ENCODE measurements at regions not wholly inside any gene's neighbourhood (a gene's known extent, or its start where the extent isn't known, plus 50 kb on each side); places are given as distances from the start of the nearest gene placed in this dataset.
A peak's percentile ranks its signal among the peaks of the same experiment; 100 is the strongest.

- no peak for DNase-seq (ENCODE audit: low spot score)
Observed at GRCh38 chr6:8275667-8276066, 159.7 kb downstream of the SLC35B3 start.

GRCh38 chr6:8274226-8274625 lies 161.1 kb downstream of the SLC35B3 start:
- no peak for DNase-seq (ENCODE audit: low spot score)

DNA sequence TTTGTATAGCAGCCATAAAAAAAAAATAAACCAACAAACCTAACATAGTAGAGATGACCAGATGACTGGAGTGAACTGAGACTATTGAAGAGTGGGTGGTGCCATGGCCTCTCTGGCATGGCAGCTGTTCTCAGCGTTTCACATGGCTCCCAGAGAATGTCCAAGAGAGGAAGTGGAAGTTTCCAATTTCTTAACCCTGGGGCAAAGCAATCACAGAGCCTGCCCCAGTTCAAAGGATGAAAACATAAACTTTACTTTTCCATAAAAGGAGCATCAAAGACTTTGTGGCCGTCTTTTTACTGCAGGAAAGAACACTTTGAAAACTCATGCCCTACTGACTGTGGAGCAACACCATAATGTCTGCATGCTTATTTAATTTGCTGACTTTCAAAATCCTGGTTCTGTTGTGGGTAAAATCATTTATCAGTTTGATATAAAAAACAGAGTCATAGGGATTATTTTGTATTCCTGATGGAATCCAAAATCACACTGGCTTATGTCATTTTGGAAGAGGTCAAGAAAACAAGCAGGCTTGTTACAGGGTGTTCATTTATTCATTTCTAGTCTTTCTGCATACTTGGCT lies 165.4 kb downstream of the SLC35B3 start:
- no peak for DNase-seq (ENCODE audit: low spot score)

DNA sequence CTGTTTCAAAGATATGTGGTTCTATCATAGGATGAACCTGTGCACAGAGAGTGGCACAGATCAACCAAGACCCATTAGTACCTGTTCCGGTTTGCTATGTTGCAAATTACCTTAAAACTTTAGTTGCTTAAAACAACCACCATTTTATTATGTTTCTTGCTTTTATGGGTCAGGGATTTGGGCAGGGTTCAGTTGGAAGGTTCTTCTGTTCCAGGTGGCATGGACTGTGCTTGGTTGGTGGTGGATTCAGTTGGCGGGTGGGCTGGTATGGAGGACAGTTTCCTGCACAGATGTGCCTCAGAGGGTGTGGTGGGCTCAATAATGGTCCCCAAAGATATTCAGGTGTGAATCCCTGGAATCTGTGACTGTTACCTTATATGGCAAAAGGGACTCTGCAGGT lies 166.3 kb downstream of the SLC35B3 start:
- DNase-seq (ENCODE audit: low spot score): no peak

DNA sequence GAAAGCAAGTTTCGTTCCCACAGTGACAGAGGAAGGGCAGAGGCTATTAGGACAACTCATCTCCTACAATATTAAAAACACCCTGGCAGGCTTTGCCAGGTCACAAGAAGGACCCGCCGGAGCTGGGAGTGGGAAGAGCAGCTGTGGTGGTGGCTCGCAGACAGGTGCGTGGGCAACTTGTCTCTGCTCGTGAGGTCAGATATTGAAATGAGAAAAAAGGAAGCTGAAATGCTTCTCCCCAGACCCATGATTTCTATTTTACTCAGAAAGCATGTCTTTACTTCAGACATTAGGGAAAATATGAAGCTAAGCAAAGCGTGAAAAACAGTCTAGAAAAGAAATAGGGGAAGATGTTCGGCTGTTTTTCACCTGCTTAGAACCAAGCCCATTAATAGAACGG lies 166.3 kb upstream of the EEF1E1 start:
- no peak for DNase-seq (ENCODE audit: low spot score)

GRCh38 chr6:8268156-8268555 lies 165.8 kb upstream of the EEF1E1 start:
- no peak for DNase-seq (ENCODE audit: low spot score)

DNA sequence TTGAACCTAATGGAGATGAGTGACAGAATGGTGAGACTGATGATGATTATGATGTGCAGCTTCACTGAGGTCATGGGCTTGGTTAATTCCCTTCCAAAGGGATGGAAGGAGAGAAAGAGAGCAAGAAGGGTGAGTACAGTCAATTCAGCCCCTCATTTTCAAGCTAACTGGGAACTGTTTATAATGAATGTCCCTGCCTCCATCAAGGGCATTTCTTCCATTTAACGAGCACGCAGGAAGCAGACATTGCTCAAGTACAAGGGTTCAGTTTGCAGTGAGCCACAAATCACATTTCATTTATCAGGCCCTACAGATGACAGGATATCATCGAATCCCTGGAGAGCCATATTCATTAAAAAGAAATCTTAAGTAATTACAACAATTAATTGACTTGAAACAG lies 158.3 kb upstream of the EEF1E1 start:
- no peak for DNase-seq (ENCODE audit: low spot score)

- no peak for DNase-seq (ENCODE audit: low spot score)
Observed at GRCh38 chr6:8246403-8246802, 144.1 kb upstream of the EEF1E1 start.

GRCh38 chr6:8245726-8246125 lies 143.4 kb upstream of the EEF1E1 start:
- no peak for DNase-seq (ENCODE audit: low spot score)

DNA sequence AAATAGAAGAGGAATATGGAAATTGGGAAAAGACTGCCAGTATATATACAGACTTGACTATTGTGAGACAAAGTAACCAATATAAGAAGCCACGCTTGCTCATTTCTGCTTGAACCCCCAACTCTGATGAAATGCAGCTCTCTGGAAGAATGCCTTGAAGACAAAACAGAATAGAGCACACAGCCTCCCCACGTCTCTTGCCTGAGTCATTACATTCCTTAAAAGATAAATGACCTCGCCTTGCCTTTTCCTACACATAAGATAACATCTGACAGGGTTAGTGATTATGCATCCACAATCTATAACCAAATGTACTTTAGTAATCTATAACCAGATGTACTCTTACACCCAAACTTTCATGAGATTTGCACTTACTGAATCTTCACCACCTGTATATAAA lies 141.1 kb upstream of the EEF1E1 start:
- no peak for DNase-seq (ENCODE audit: low spot score)

DNA sequence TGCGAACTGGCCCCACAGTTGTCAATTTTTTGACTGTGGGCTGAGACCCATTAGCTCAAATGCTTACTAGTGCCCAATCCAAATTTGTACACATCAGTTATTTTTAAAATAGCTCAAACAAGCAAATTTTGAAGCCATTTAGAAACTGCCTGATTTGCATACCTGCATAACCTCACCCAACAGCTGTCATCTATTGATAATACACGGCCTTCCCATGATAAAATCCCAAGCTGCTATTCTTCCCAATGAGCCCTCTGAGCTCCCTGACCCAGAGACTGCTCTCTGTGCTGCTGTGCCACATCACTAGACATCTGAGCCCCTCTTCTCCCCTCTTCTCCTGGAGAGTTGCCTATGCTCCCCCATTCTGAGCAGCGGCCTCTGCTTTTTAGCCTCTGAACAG lies 140.5 kb upstream of the EEF1E1 start:
- no peak for DNase-seq (ENCODE audit: low spot score)

GRCh38 chr6:8240301-8240700 lies 138.0 kb upstream of the EEF1E1 start:
- no peak for DNase-seq (ENCODE audit: low spot score)

DNA sequence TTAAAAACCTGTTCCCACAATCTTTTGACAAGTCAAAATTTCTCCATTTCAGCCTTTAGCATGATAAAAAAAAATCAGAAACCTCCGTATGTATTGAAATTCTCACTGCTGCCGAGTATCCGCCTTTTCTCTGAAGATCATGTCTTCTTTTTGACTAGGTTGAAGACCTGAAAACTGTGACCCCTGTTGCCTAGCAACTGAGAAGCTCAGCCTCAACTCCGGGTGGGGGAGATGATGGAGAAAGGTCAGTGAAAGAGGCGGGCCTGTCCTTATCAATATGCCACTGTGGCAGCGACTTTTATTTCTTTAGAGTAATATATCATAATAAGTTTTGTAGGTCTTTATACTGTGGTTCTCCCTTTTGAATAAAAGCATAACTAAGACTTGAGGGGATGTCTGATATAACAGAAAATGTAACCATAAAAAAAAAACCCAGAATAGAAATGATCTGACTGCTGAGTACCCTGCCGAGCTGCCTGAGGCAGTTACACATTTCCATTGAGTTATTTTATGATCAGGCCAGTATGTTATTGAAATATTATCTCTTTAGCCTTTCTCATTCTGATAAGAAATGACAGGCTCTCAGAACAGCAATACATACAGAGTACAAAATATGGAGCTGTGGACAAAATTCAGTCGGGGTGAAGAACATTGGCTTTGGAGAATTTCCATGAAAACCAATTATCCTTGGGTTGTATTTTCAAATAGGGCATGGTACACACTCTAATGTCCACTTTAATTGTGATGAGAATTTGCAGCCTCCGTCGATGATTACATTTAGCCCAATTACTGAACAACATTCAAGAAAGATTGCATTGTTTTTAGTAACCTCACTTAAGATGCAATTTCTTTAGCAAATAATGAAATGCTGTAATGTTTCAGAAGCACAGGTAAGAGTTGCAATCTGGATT lies 136.7 kb upstream of the EEF1E1 start:
- DNase-seq (ENCODE audit: low spot score): no peak

DNA sequence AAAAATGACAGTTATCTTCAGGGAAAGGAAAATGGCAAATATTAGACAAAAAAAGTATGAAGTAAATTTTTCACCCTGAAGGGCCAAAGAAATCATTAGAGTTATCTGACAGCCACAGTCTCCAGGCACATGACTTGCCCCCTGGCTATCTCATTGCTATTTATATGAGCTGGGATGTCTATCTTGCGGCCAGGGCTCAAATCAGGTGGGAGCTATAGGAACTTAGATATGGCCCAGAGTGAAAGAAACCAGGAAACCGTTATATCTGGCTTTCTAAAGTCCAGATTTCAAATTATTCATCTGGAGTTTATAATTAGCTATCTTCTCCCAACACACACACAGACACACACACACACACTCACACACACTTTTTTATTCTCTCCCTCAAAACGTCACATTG lies 135.3 kb upstream of the EEF1E1 start:
- DNase-seq (ENCODE audit: low spot score): no peak

GRCh38 chr6:8236956-8237355 lies 134.6 kb upstream of the EEF1E1 start:
- DNase-seq (ENCODE audit: low spot score): no peak

GRCh38 chr6:8234321-8234720 lies 132.0 kb upstream of the EEF1E1 start:
- no peak for DNase-seq (ENCODE audit: low spot score)

DNA sequence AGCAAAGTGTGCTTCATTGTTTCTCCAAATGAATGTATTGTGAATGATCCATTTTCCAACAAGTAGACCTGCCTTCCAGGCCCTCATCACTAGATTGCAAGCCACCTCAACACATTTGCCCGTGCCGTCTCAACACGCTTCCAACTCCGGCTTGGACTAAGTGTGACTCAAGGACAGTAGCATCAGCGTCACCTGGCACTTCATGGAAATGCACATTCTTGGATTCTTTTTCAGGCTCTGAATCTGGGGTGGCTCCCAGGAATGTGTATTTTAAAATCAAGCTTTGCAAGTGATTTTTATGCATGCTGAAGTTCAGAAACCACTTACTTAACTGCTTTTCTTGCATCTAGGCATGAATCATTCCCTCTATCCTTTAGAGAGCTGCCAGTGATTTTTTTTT lies 129.6 kb upstream of the EEF1E1 start:
- DNase-seq (ENCODE audit: low spot score): no peak

DNA sequence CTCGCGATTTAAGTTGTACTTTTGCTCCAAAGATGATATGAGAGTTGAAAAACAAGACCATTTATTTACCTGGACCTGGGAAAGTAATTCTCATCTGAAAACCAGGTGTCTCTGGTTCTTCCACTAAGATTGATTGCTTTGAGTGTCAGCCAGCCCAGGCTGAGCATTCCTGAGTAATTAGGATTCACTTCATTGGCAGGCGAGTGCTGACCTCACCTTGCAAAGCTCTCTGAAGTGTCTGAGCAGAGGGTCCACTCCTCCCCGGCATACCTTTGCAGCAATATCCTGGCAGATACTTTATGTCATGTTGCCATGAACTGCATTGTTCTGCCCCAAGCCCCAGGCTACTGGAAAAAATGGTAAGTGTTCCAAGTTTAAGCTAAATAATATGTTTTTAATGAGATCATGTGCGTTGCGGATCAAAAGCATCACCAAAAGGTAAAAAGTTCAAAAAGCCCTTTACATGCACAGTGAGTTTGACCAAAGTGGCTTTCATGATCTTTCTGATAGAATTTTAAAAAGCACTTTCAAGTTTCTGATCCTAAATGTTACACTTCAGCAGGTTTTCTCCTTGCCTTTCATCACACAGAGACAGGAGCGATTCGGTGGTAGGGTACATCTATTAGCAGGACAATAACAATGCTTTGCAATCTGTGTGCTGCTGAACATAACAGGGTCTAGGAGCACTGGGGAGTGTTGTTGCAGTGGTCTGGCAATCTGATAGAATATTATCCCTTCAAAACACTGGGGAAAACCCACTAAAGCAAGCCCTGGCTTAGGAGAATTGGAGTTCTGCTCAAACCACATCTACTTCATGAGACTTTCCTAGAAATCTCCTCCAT lies 127.8 kb upstream of the EEF1E1 start:
- DNase-seq (ENCODE audit: low spot score): no peak

DNA sequence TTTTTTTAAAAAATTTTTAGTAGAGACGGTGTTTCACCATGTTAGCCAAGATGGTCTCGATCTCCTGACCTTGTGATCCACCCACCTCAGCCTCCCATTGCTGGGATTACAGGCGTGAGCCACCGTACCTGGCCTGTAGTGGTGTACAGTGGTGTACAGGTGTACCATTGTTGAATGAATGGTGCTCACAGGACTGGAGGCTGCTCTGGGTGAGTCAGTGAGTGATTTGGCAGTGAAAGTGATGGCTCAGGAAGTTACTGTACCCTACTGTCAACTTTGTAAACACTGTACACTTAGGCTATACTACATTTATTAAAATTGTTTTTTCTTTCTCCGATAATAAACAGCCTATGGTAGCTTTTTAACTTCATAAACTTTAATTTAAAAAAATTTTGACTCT lies 122.8 kb upstream of the EEF1E1 start:
- DNase-seq (ENCODE audit: low spot score): no peak

- no peak for DNase-seq (ENCODE audit: low spot score)
Observed at GRCh38 chr6:8223678-8224077, 121.3 kb upstream of the EEF1E1 start.

DNA sequence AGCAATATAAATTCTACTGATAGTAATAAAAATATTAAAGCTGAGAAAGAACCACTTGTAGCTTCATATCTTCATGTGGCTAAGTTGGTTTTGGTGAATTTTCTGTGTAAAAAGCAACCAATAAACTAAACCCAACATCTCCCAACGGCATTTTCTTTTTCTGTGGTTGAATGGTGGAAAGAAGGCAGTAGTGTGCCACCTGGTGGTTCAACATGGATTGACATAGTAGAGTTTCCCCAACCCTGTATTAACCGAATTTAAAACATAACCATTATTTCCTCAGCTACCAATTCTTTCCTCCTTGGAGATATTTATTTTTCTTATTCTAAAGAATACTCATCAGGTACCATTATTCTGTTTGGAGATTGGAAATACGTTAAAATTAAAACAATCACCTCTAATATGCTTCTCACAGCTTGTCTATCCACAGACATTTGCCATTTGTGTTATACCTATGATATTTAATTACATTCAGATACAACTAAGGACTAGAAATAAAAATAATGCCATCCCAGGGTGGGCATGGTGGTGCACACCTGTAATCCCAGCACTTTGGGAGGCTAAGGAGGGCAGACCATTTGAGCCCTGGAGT lies 117.1 kb upstream of the EEF1E1 start:
- peak; percentile 58 for DNase-seq (ENCODE audit: low spot score)

- no peak for DNase-seq (ENCODE audit: low spot score)
Observed at GRCh38 chr6:8218861-8219260, 116.5 kb upstream of the EEF1E1 start.

Measured in Ammon's horn (tissue), 1 donor.